ENCODE measurements at regions not wholly inside any gene's neighbourhood (a gene's known extent, or its start where the extent isn't known, plus 50 kb on each side); places are given as distances from the start of the nearest gene placed in this dataset.

DNA sequence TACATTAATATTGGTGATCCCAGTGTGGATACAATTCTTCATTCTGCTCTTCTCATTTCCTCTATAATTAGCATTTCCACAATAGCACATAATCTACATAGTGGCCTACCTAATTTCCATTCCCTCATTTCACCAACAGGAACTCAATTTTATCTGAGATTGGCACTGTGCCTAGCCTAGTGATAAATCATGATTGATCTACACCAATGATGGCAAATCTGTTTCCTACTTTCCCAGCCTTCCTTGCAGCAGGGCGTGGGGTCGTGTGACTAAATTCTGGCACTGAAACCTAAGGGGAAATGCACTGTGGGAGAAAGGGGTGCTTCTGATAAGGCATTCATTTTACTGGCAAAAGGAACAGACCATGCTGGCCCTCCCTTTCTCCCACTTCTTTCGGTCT is 66.6 kb upstream of the TOM1L1 start (continued):
- TF ChIP-seq, protein P1, sequence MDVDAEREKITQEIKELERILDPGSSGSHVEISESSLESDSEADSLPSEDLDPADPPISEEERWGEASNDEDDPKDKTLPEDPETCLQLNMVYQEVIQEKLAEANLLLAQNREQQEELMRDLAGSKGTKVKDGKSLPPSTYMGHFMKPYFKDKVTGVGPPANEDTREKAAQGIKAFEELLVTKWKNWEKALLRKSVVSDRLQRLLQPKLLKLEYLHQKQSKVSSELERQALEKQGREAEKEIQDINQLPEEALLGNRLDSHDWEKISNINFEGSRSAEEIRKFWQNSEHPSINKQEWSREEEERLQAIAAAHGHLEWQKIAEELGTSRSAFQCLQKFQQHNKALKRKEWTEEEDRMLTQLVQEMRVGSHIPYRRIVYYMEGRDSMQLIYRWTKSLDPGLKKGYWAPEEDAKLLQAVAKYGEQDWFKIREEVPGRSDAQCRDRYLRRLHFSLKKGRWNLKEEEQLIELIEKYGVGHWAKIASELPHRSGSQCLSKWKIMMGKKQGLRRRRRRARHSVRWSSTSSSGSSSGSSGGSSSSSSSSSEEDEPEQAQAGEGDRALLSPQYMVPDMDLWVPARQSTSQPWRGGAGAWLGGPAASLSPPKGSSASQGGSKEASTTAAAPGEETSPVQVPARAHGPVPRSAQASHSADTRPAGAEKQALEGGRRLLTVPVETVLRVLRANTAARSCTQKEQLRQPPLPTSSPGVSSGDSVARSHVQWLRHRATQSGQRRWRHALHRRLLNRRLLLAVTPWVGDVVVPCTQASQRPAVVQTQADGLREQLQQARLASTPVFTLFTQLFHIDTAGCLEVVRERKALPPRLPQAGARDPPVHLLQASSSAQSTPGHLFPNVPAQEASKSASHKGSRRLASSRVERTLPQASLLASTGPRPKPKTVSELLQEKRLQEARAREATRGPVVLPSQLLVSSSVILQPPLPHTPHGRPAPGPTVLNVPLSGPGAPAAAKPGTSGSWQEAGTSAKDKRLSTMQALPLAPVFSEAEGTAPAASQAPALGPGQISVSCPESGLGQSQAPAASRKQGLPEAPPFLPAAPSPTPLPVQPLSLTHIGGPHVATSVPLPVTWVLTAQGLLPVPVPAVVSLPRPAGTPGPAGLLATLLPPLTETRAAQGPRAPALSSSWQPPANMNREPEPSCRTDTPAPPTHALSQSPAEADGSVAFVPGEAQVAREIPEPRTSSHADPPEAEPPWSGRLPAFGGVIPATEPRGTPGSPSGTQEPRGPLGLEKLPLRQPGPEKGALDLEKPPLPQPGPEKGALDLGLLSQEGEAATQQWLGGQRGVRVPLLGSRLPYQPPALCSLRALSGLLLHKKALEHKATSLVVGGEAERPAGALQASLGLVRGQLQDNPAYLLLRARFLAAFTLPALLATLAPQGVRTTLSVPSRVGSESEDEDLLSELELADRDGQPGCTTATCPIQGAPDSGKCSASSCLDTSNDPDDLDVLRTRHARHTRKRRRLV (CRISPR knock-in tag; IDR thresholded peaks at IDR 0.05): no peak
- no peak for TF ChIP-seq ISX (CRISPR knock-in tag; conservative IDR thresholded peaks at IDR 0.05)

DNA sequence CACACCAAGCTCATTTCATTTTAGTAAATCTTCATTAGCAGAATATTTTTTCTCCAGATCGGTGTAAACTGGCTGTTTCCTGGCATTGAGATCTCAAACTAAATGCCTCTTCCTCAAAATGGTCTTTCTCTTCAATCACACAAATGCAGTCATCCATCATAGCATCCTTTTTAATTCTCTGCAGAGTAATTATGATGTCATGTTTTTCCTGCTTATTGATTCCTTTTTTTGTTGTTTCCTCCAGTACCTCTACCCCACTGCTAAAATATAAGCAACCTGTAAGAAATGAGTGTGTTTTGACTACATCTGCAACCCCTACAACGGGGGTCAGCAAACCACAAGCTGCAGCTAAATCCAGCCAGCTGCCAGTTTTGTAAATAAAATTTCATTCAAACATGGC is 65.6 kb upstream of the TOM1L1 start:
- 0% methylated on average over 2 of the region's 2 CpGs for WGBS (ENCODE audit: low lambda C conversion rate)
- intact Hi-C loops (cut with micrococcal nuclease; ENCODE audit: unreplicated experiment) (no loop called here), in situ Hi-C loops (cut with HindIII; ENCODE audit: extremely low pct_ligation_motif_present, low pct_unique_long_range_greater_than_20kb) (no loop called here)
- ATAC-seq (no peak), DNase-seq (ENCODE audit: low spot score) (no peak), FAIRE-seq (no peak)
- H3K79me2 ChIP-seq (ENCODE audit: insufficient read depth, low read length): no peaks in the 10 kb centered on the region
- POLR2A ChIA-PET: no interaction called here
- TF ChIP-seq KLF15 (CRISPR knock-in tag; IDR thresholded peaks at IDR 0.05; ENCODE audit: borderline replicate concordance): no peak
- 0 out of 2 replicates have a peak, but pooled peaks have one; percentile 27 for TF ChIP-seq CREB1 (IDR thresholded peaks at IDR 0.05)
- TF ChIP-seq CREB1 (CRISPR knock-in tag; IDR thresholded peaks at IDR 0.05): no peak
- TF ChIP-seq SRSF4 (IDR thresholded peaks at IDR 0.05; ENCODE audit: low read depth, low read length, poor library complexity, severe bottlenecking): no peak
- TF ChIP-seq, protein P2, sequence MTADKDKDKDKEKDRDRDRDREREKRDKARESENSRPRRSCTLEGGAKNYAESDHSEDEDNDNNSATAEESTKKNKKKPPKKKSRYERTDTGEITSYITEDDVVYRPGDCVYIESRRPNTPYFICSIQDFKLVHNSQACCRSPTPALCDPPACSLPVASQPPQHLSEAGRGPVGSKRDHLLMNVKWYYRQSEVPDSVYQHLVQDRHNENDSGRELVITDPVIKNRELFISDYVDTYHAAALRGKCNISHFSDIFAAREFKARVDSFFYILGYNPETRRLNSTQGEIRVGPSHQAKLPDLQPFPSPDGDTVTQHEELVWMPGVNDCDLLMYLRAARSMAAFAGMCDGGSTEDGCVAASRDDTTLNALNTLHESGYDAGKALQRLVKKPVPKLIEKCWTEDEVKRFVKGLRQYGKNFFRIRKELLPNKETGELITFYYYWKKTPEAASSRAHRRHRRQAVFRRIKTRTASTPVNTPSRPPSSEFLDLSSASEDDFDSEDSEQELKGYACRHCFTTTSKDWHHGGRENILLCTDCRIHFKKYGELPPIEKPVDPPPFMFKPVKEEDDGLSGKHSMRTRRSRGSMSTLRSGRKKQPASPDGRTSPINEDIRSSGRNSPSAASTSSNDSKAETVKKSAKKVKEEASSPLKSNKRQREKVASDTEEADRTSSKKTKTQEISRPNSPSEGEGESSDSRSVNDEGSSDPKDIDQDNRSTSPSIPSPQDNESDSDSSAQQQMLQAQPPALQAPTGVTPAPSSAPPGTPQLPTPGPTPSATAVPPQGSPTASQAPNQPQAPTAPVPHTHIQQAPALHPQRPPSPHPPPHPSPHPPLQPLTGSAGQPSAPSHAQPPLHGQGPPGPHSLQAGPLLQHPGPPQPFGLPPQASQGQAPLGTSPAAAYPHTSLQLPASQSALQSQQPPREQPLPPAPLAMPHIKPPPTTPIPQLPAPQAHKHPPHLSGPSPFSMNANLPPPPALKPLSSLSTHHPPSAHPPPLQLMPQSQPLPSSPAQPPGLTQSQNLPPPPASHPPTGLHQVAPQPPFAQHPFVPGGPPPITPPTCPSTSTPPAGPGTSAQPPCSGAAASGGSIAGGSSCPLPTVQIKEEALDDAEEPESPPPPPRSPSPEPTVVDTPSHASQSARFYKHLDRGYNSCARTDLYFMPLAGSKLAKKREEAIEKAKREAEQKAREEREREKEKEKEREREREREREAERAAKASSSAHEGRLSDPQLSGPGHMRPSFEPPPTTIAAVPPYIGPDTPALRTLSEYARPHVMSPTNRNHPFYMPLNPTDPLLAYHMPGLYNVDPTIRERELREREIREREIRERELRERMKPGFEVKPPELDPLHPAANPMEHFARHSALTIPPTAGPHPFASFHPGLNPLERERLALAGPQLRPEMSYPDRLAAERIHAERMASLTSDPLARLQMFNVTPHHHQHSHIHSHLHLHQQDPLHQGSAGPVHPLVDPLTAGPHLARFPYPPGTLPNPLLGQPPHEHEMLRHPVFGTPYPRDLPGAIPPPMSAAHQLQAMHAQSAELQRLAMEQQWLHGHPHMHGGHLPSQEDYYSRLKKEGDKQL (CRISPR knock-in tag; IDR thresholded peaks at IDR 0.05; ENCODE audit: low read depth): no peak
- TF ChIP-seq ATF7 (IDR thresholded peaks at IDR 0.05): peak; percentile 95
- no peak for TF ChIP-seq ATF7 (CRISPR knock-in tag; IDR thresholded peaks at IDR 0.05)
- TF ChIP-seq ZFP41 (CRISPR knock-in tag; IDR thresholded peaks at IDR 0.05; ENCODE audit: borderline replicate concordance): no peak
- H3K9ac ChIP-seq (ENCODE audit: insufficient read depth, low read depth, low read length): no peak overlapping the region
- CTCF ChIA-PET (ENCODE audit: low intra/inter-chr PET ratio, low total read pairs): no interaction called here
- no peak overlapping the region for H3K4me3 ChIP-seq (replicated peaks in 1 of 3; ENCODE audit: insufficient read depth in 1 of 3, low read depth in 2 of 3, low read length in 3 of 3)
- H3K4me1 ChIP-seq (ENCODE audit: insufficient read depth, low read length): no peaks in the 10 kb centered on the region
- H3K27me3 ChIP-seq (ENCODE audit: control insufficient read depth in 1 of 2, insufficient read depth in 2 of 2, low read length in 2 of 2): no peaks in the 10 kb centered on the region
- no peaks in the 10 kb centered on the region for H3K9me3 ChIP-seq (ENCODE audit: low read length)
- no peak overlapping the region for H3K27ac ChIP-seq (ENCODE audit: extremely low read length, insufficient read depth, low read length)
- no peak overlapping the region for H3K4me2 ChIP-seq (ENCODE audit: low read depth, low read length)
- H3K36me3 ChIP-seq (replicated peaks in 1 of 2; ENCODE audit: control insufficient read depth in 1 of 2, insufficient read depth in 2 of 2, low read length in 2 of 2): no peaks in the 10 kb centered on the region
- H2AFZ ChIP-seq (ENCODE audit: low read length): no peak overlapping the region
- no TSS peak for BruUV-seq (replicated peaks)
- H4K20me1 ChIP-seq (ENCODE audit: insufficient read depth, low read length): no peaks in the 10 kb centered on the region
